ENCODE measurements at regions not wholly inside any gene's neighbourhood (a gene's known extent, or its start where the extent isn't known, plus 50 kb on each side); places are given as distances from the start of the nearest gene placed in this dataset.

- Histone ChIP-seq H2AFZ (ENCODE audit: low read depth, low read length) (no peak overlapping the region), H2AK5ac (ENCODE audit: low read length, severe bottlenecking) (no peak overlapping the region), H3K4me2 (ENCODE audit: low read length, poor library complexity, severe bottlenecking) (no peak overlapping the region), H3K9me3 (ENCODE audit: control insufficient read depth, low read length) (peaks cover 10% of the 10 kb centered on the region), H2BK120ac (ENCODE audit: low read depth, low read length) (no peak overlapping the region), H3K23ac (ENCODE audit: low read length in 2 of 2) (no peak overlapping the region), H4K91ac (ENCODE audit: low read length) (no peak overlapping the region), H3K14ac (ENCODE audit: low read length in 2 of 2) (peak overlapping the region in 1 of 2 experiments; percentile 64), H3K4me3 (ENCODE audit: insufficient read depth in 1 of 2, low read depth in 1 of 2, low read length in 2 of 2) (no peak overlapping the region), H3K4me1 (ENCODE audit: control insufficient read depth, insufficient read depth, low read depth, low read length) (no peaks in the 10 kb centered on the region), H3K4ac (ENCODE audit: low read depth in 1 of 2, low read length in 2 of 2) (no peak overlapping the region), H3K9ac (ENCODE audit: low read length) (no peak overlapping the region), H3K79me1 (replicated peaks; ENCODE audit: low read length, poor library complexity, severe bottlenecking) (no peaks in the 10 kb centered on the region), H2BK12ac (ENCODE audit: low read length in 2 of 2) (no peak overlapping the region), H2BK15ac (ENCODE audit: low read depth, poor library complexity, severe bottlenecking) (no peak overlapping the region), H3K27me3 (ENCODE audit: control insufficient read depth in 1 of 2, insufficient read depth in 1 of 2, low read length in 2 of 2) (peaks cover 23 to 52% of the 10 kb centered on the region in 2 experiments), H3K18ac (ENCODE audit: low read depth in 1 of 2, low read length in 2 of 2) (no peak overlapping the region), H4K8ac (ENCODE audit: low read length) (no peak overlapping the region), H3K27ac (ENCODE audit: low read length, poor library complexity, severe bottlenecking) (no peak overlapping the region), H2BK5ac (ENCODE audit: low read depth, low read length, poor library complexity, severe bottlenecking) (no peak overlapping the region), H3K36me3 (ENCODE audit: control insufficient read depth in 1 of 2, insufficient read depth in 2 of 2, low read depth in 1 of 2, low read length in 2 of 2) (no peaks in the 10 kb centered on the region)
- no peak for DNase-seq
- WGBS = 60% methylated on average over 7 of the region's 7 CpGs
Observed at GRCh38 chr3:127490271-127491023, 100.1 kb downstream of the TPRA1 start.

GRCh38 chr3:127489357-127489756 lies 101.2 kb downstream of the TPRA1 start:
- Histone ChIP-seq H3K4ac (ENCODE audit: low read depth in 1 of 2, low read length in 2 of 2) (no peak overlapping the region), H2BK5ac (ENCODE audit: low read depth, low read length, poor library complexity, severe bottlenecking) (no peak overlapping the region), H3K14ac (ENCODE audit: low read length in 2 of 2) (no peak overlapping the region), H3K79me1 (replicated peaks; ENCODE audit: low read length, poor library complexity, severe bottlenecking) (no peaks in the 10 kb centered on the region), H2BK12ac (ENCODE audit: low read length in 2 of 2) (no peak overlapping the region), H3K27ac (ENCODE audit: low read length, poor library complexity, severe bottlenecking) (no peak overlapping the region), H3K4me1 (ENCODE audit: control insufficient read depth, insufficient read depth, low read depth, low read length) (peaks cover 2% of the 10 kb centered on the region), H4K8ac (ENCODE audit: low read length) (no peak overlapping the region), H2AFZ (ENCODE audit: low read depth, low read length) (no peak overlapping the region), H3K4me3 (ENCODE audit: insufficient read depth in 1 of 2, low read depth in 1 of 2, low read length in 2 of 2) (no peak overlapping the region), H3K9ac (ENCODE audit: low read length) (no peak overlapping the region), H2BK120ac (ENCODE audit: low read depth, low read length) (no peak overlapping the region), H3K23ac (ENCODE audit: low read length in 2 of 2) (no peak overlapping the region), H3K27me3 (ENCODE audit: control insufficient read depth in 1 of 2, insufficient read depth in 1 of 2, low read length in 2 of 2) (peaks cover 25 to 54% of the 10 kb centered on the region in 2 experiments), H3K4me2 (ENCODE audit: low read length, poor library complexity, severe bottlenecking) (no peak overlapping the region), H3K18ac (ENCODE audit: low read depth in 1 of 2, low read length in 2 of 2) (no peak overlapping the region), H3K9me3 (ENCODE audit: control insufficient read depth, low read length) (peaks cover 10% of the 10 kb centered on the region), H4K91ac (ENCODE audit: low read length) (no peak overlapping the region), H3K36me3 (ENCODE audit: control insufficient read depth in 1 of 2, insufficient read depth in 2 of 2, low read depth in 1 of 2, low read length in 2 of 2) (no peaks in the 10 kb centered on the region), H2BK15ac (ENCODE audit: low read depth, poor library complexity, severe bottlenecking) (no peak overlapping the region), H2AK5ac (ENCODE audit: low read length, severe bottlenecking) (no peak overlapping the region)
- WGBS = 79% methylated on average over 4 of the region's 5 CpGs
- DNase-seq = no peak

- Histone ChIP-seq H3K23ac (ENCODE audit: low read length in 2 of 2) (no peak overlapping the region), H2BK15ac (ENCODE audit: low read depth, poor library complexity, severe bottlenecking) (no peak overlapping the region), H3K36me3 (ENCODE audit: control insufficient read depth in 1 of 2, insufficient read depth in 2 of 2, low read depth in 1 of 2, low read length in 2 of 2) (no peaks in the 10 kb centered on the region), H3K18ac (ENCODE audit: low read depth in 1 of 2, low read length in 2 of 2) (no peak overlapping the region), H3K27me3 (ENCODE audit: control insufficient read depth in 1 of 2, insufficient read depth in 1 of 2, low read length in 2 of 2) (peaks cover 29 to 54% of the 10 kb centered on the region in 2 experiments), H3K9ac (ENCODE audit: low read length) (no peak overlapping the region), H3K4ac (ENCODE audit: low read depth in 1 of 2, low read length in 2 of 2) (no peak overlapping the region), H2BK5ac (ENCODE audit: low read depth, low read length, poor library complexity, severe bottlenecking) (no peak overlapping the region), H3K27ac (ENCODE audit: low read length, poor library complexity, severe bottlenecking) (no peak overlapping the region), H2BK12ac (ENCODE audit: low read length in 2 of 2) (no peak overlapping the region), H3K79me1 (replicated peaks; ENCODE audit: low read length, poor library complexity, severe bottlenecking) (no peaks in the 10 kb centered on the region), H2AFZ (ENCODE audit: low read depth, low read length) (no peak overlapping the region), H4K8ac (ENCODE audit: low read length) (no peak overlapping the region), H3K14ac (ENCODE audit: low read length in 2 of 2) (no peak overlapping the region), H3K4me3 (ENCODE audit: insufficient read depth in 1 of 2, low read depth in 1 of 2, low read length in 2 of 2) (no peak overlapping the region), H3K4me1 (ENCODE audit: control insufficient read depth, insufficient read depth, low read depth, low read length) (peaks cover 2% of the 10 kb centered on the region), H2AK5ac (ENCODE audit: low read length, severe bottlenecking) (no peak overlapping the region), H4K91ac (ENCODE audit: low read length) (no peak overlapping the region), H3K9me3 (ENCODE audit: control insufficient read depth, low read length) (peaks cover 10% of the 10 kb centered on the region), H2BK120ac (ENCODE audit: low read depth, low read length) (no peak overlapping the region), H3K4me2 (ENCODE audit: low read length, poor library complexity, severe bottlenecking) (no peak overlapping the region)
- DNase-seq = no peak
- WGBS = 76% methylated on average over 3 of the region's 3 CpGs
Observed at GRCh38 chr3:127488740-127489139, 101.8 kb downstream of the TPRA1 start.

GRCh38 chr3:127488141-127488672 lies 102.3 kb downstream of the TPRA1 start:
- no peak overlapping the region for H2AFZ ChIP-seq (ENCODE audit: low read depth, low read length)
- H3K4me2 ChIP-seq (ENCODE audit: low read length, poor library complexity, severe bottlenecking) = no peak overlapping the region
- peaks cover 29 to 54% of the 10 kb centered on the region in 2 experiments for H3K27me3 ChIP-seq (ENCODE audit: control insufficient read depth in 1 of 2, insufficient read depth in 1 of 2, low read length in 2 of 2)
- no peak overlapping the region for H3K4ac ChIP-seq (ENCODE audit: low read depth in 1 of 2, low read length in 2 of 2)
- H3K18ac ChIP-seq (ENCODE audit: low read depth in 1 of 2, low read length in 2 of 2) = no peak overlapping the region
- no peak overlapping the region for H2AK5ac ChIP-seq (ENCODE audit: low read length, severe bottlenecking)
- no peak overlapping the region for H2BK5ac ChIP-seq (ENCODE audit: low read depth, low read length, poor library complexity, severe bottlenecking)
- no peak overlapping the region for H2BK12ac ChIP-seq (ENCODE audit: low read length in 2 of 2)
- no peak overlapping the region for H2BK15ac ChIP-seq (ENCODE audit: low read depth, poor library complexity, severe bottlenecking)
- no peak overlapping the region for H3K23ac ChIP-seq (ENCODE audit: low read length in 2 of 2)
- H4K8ac ChIP-seq (ENCODE audit: low read length) = no peak overlapping the region
- no peak overlapping the region for H3K4me3 ChIP-seq (ENCODE audit: insufficient read depth in 1 of 2, low read depth in 1 of 2, low read length in 2 of 2)
- H3K14ac ChIP-seq (ENCODE audit: low read length in 2 of 2) = no peak overlapping the region
- no peaks in the 10 kb centered on the region for H3K36me3 ChIP-seq (ENCODE audit: control insufficient read depth in 1 of 2, insufficient read depth in 2 of 2, low read depth in 1 of 2, low read length in 2 of 2)
- H4K91ac ChIP-seq (ENCODE audit: low read length) = no peak overlapping the region
- no peak overlapping the region for H3K9ac ChIP-seq (ENCODE audit: low read length)
- no peaks in the 10 kb centered on the region for H3K79me1 ChIP-seq (replicated peaks; ENCODE audit: low read length, poor library complexity, severe bottlenecking)
- peaks cover 10% of the 10 kb centered on the region for H3K9me3 ChIP-seq (ENCODE audit: control insufficient read depth, low read length)
- WGBS = 70% methylated on average over 8 of the region's 8 CpGs
- no peak overlapping the region for H2BK120ac ChIP-seq (ENCODE audit: low read depth, low read length)
- no peak for DNase-seq
- peaks cover 2% of the 10 kb centered on the region for H3K4me1 ChIP-seq (ENCODE audit: control insufficient read depth, insufficient read depth, low read depth, low read length)
- H3K27ac ChIP-seq (ENCODE audit: low read length, poor library complexity, severe bottlenecking) = no peak overlapping the region
